ENCODE measurements at regions not wholly inside any gene's neighbourhood (a gene's known extent, or its start where the extent isn't known, plus 50 kb on each side); places are given as distances from the start of the nearest gene placed in this dataset.

DNA sequence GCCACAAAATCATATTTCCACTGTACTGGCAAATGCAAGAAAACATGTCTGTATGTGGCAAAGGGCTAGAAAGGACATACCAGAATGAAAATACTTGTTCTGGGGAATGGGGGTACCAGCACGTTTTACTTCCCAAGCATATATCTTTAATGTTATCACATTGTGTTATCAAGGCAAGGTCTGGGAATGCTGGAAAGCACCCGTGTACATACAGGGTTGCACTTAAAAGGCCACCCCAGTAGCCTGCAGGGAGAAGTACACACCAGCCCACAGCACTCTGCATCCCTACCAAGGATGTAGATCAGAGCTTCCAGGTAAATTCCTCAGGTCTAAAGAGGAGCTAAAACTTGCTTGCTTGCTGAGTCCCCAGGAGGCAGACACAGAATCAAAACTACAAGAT lies 381.8 kb downstream of the RRAGC start:
- TF ChIP-seq POLR2A (IDR thresholded peaks at IDR 0.05) = no peak
- TF ChIP-seq, protein P1, sequence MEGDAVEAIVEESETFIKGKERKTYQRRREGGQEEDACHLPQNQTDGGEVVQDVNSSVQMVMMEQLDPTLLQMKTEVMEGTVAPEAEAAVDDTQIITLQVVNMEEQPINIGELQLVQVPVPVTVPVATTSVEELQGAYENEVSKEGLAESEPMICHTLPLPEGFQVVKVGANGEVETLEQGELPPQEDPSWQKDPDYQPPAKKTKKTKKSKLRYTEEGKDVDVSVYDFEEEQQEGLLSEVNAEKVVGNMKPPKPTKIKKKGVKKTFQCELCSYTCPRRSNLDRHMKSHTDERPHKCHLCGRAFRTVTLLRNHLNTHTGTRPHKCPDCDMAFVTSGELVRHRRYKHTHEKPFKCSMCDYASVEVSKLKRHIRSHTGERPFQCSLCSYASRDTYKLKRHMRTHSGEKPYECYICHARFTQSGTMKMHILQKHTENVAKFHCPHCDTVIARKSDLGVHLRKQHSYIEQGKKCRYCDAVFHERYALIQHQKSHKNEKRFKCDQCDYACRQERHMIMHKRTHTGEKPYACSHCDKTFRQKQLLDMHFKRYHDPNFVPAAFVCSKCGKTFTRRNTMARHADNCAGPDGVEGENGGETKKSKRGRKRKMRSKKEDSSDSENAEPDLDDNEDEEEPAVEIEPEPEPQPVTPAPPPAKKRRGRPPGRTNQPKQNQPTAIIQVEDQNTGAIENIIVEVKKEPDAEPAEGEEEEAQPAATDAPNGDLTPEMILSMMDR (IDR thresholded peaks at IDR 0.05) = no peak
- TF ChIP-seq EP300 (IDR thresholded peaks at IDR 0.05) = no peak
- Histone ChIP-seq H3K4me1 (peaks cover 0 to 19% (median 2%) of the 10 kb centered on the region in 4 donors), H3K27ac (no peak overlapping the region), H3K4me3 (no peak overlapping the region), H3K9me3 (no peaks in the 10 kb centered on the region), H3K36me3 (no peaks in the 10 kb centered on the region), H3K27me3 (no peaks in the 10 kb centered on the region)
- 47 to 59% methylated on average over 2 of the region's 2 CpGs for WGBS, 2 donors
- no peak for DNase-seq (ENCODE audit: low spot score in 2 of 2)

DNA sequence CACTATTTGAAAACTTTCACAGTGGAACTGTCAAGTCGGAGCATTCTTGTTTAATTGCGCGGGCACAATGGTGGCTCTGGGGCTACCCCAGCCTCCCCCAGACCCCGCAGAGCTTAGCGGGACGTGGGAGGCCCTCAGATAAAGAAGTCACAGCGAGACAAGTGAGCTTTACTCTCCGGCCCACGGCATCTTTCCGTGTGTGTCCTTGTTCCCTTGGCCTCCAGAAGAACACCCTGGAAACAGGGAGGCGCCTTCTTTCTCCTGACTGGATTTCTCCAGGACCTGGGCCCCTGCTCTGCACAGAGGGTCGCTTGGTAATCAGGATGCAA lies 382.8 kb downstream of the RRAGC start:
- TF ChIP-seq EP300 (IDR thresholded peaks at IDR 0.05) (no peak), POLR2A (IDR thresholded peaks at IDR 0.05) (no peak)
- TF ChIP-seq, protein P1 (IDR thresholded peaks at IDR 0.05) = no peak
- Histone ChIP-seq H3K4me1 (peaks cover 0 to 19% (median 2%) of the 10 kb centered on the region in 4 donors), H3K9me3 (no peaks in the 10 kb centered on the region), H3K36me3 (no peaks in the 10 kb centered on the region), H3K27me3 (no peaks in the 10 kb centered on the region), H3K27ac (peak overlapping the region in 3 of 4 donors; percentile 76 to 80 (median 78)), H3K4me3 (peak overlapping the region; percentile 10 to 44 (median 30))
- WGBS, 2 donors = 41 to 45% methylated on average over 12 of the region's 12 CpGs
- no peak for DNase-seq (ENCODE audit: low spot score in 2 of 2)

DNA sequence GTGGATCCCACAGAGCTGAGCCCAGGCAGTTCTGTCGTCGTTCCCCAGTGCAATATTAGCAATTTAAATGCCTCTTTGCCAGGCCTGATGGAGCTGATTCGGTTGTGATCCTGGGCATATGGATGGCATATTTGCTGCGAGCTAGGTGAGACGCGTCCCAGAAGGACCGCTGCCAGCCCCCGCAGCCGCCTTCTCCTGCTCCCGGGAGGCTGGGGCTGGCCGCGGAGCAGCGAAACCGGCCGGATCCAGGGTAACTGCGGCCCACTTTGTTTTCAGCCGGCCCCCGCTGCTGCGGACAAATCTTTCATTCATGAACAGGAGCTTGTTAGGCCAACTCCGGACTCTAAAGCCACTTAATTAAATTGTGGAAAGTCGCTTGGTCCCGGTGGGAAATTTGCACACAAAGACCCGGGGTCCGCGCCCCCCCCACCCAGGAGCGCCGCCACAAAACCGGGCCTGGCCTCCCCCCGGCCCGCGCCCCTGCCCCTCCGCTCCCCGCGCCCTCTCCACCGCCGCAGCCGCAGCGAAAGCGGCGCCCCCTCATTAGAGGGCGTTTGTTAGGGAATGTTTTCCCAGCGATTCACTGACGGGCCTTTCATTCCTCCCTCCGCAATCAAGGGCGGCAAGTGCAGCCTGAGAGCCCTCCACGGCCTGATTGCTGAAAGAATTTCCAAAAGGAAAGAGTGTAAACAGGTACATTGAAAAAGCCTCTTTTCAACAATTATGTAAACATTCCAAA lies 383.3 kb downstream of the RRAGC start:
- WGBS, 2 donors = 2 to 10% methylated on average over 27 to 46 of the region's 46 CpGs
- H3K27me3 ChIP-seq = no peaks in the 10 kb centered on the region

DNA sequence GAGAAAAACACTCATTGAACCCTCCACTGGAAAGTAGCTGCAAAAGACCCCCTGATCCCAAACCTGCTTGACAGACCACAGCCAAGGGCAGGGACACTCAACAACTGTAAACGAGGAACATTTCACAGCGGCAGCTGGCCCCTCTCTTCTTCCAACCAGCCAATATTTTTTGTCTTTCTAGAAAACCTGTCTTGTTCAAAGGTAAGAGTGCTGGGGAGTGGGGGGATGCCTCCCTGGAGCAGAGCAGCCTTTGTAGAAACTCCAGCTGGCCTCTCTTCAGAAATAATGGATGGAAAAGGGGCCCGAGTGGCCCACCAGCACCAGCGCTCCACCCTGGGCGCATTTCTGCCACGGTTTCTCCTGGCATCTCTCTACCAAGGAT lies 384.0 kb downstream of the RRAGC start:
- TF ChIP-seq, protein P1 (IDR thresholded peaks at IDR 0.05) = no peak
- TF ChIP-seq EP300 (IDR thresholded peaks at IDR 0.05) (no peak), POLR2A (IDR thresholded peaks at IDR 0.05) (no peak)
- DNase-seq (ENCODE audit: low spot score in 2 of 2) = no peak
- Histone ChIP-seq H3K27ac (peak overlapping the region in 2 of 4 donors; percentile 76 to 78), H3K36me3 (no peaks in the 10 kb centered on the region), H3K4me3 (peak overlapping the region in 2 of 4 donors; percentile 32 to 44), H3K9me3 (no peaks in the 10 kb centered on the region), H3K27me3 (no peaks in the 10 kb centered on the region), H3K4me1 (peaks cover 0 to 19% (median 2%) of the 10 kb centered on the region in 4 donors)
- WGBS, 2 donors = 74 to 78% methylated on average over 6 of the region's 6 CpGs

More for the DNA sequence above, 383.3 kb downstream of the RRAGC start:
- Histone ChIP-seq H3K4me1 (peaks cover 0 to 19% (median 2%) of the 10 kb centered on the region in 4 donors), H3K9me3 (no peaks in the 10 kb centered on the region), H3K4me3 (peak overlapping the region; percentile 10 to 44 (median 30)), H3K36me3 (no peaks in the 10 kb centered on the region), H3K27ac (peak overlapping the region in 3 of 4 donors; percentile 76 to 80 (median 78))
- no peak for DNase-seq (ENCODE audit: low spot score in 2 of 2)
- TF ChIP-seq EP300 (IDR thresholded peaks at IDR 0.05) = no peak
- no peak for TF ChIP-seq POLR2A (IDR thresholded peaks at IDR 0.05)
- TF ChIP-seq, protein P1 (IDR thresholded peaks at IDR 0.05) = no peak

DNA sequence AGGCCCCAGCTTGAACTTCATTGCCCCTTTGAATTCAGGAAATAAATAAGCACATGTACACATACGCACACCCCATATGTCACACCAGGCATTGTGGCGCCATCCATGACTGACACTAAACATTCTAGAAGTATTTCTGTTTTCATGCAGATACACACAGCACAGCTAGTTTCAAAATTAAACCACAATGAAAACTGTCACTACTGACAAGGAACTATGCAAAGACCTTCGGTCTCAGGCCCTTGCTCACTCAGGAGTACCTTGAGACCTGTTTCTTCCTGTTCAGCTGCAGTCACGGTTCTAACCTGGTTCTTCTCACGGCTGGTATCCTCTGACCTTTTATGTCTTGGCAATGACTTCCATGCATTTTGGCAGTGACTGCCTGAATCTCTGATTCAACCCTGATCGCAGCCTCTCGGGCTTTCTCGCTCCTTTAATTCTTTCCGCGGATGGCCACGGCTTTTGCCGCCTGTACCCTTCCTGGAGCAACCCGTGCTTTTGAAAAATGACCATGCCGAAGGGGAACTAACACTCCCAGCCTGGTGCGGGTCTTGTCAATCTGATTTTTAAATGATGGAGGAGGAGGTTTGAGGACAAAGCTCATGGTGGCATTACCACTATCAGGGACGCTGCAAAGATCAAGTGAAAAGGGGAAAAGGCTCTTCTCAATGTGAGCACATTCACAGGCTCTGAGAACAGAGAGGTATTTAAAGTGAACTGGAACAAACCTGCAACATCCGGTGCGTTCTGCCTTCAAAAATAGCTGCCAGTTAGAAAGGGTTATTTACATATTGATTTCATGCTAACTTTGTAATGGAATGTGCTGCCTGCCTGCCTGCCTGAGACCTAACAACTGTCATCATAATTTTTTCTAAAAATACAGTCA lies 384.6 kb downstream of the RRAGC start:
- Histone ChIP-seq H3K36me3 (no peaks in the 10 kb centered on the region), H3K27me3 (no peaks in the 10 kb centered on the region), H3K27ac (peak overlapping the region in 1 of 4 donors; percentile 76), H3K4me3 (peak overlapping the region in 1 of 4 donors; percentile 32), H3K4me1 (peaks cover 0 to 19% (median 2%) of the 10 kb centered on the region in 4 donors), H3K9me3 (no peaks in the 10 kb centered on the region)
- DNase-seq (ENCODE audit: low spot score in 2 of 2) = no peak
- TF ChIP-seq, protein P1 (IDR thresholded peaks at IDR 0.05) = no peak
- TF ChIP-seq POLR2A (IDR thresholded peaks at IDR 0.05) (no peak), EP300 (IDR thresholded peaks at IDR 0.05) (no peak)
- WGBS, 2 donors = 77 to 84% methylated on average over 18 of the region's 18 CpGs
